H1 (cell line): ENCODE measurements at regions not wholly inside any gene's neighbourhood (a gene's known extent, or its start where the extent isn't known, plus 50 kb on each side); places are given as distances from the start of the nearest gene placed in this dataset.

Experiments used
- CTCF ChIA-PET: fragments of 300-600 bp; sonication (Branson Sonifier 250); formaldehyde crosslinking; loops from one replicate; lab custom pipeline; 2021; ENCODE audit not compliant: partially characterized antibody; lab: Charles Lee
- POLR2A ChIA-PET: fragments of 300-600 bp; sonication (Branson Sonifier 250); formaldehyde crosslinking; loops from one replicate; lab custom pipeline; 2021; ENCODE audit warnings: inconsistent platforms; ENCODE audit not compliant: partially characterized antibody; lab: Charles Lee
- DNase-seq, 2 experiments: peaks; one replicate each; pipeline versions ENCODE4 v3.0.0 to v3.0.0-alpha.2; 2010 to 2022; ENCODE audit warnings: low spot score in 2 of 2, low read depth in 1 of 2, mixed read lengths in 1 of 2
- FAIRE-seq: peaks from 2 replicates; lab custom pipeline; 2011; peaks lifted over from hg19 to GRCh38; lab: Jason Lieb, UNC
- H2AFZ ChIP-seq: 2 replicates; pipeline ENCODE4 v1.8.1; 2012; ENCODE audit warnings: low read length, inconsistent platforms
- H2AK5ac ChIP-seq: 2 replicates; pipeline ENCODE4 v1.6.1; 2013; ENCODE audit warnings: low read depth, low read length
- H2BK120ac ChIP-seq: replicated peaks from 2 replicates; pipeline ENCODE3; 2013; ENCODE audit warnings: low read depth, low read length, inconsistent platforms
- H2BK12ac ChIP-seq: 2 replicates; pipeline ENCODE4 v1.6.1; 2013; ENCODE audit warnings: low read depth, low read length
- H2BK15ac ChIP-seq: 2 replicates; pipeline ENCODE4 v1.6.1; 2013; ENCODE audit warnings: low read length
- H2BK20ac ChIP-seq: 2 replicates; pipeline ENCODE4 v1.6.1; 2013; ENCODE audit warnings: low read length
- H2BK5ac ChIP-seq: 2 replicates; pipeline ENCODE4 v1.6.1; 2013; ENCODE audit warnings: low read depth, low read length
- H3K14ac ChIP-seq: 2 replicates; pipeline ENCODE4 v1.6.1; 2013; ENCODE audit warnings: inconsistent platforms; ENCODE audit not compliant: insufficient read length
- H3K18ac ChIP-seq: 2 replicates; pipeline ENCODE4 v1.6.1; 2013; ENCODE audit warnings: low read length; ENCODE audit errors: extremely low read depth
- H3K23ac ChIP-seq: 2 replicates; pipeline ENCODE4 v1.6.1; 2013; ENCODE audit warnings: inconsistent platforms; ENCODE audit not compliant: insufficient read length
- H3K23me2 ChIP-seq: 2 replicates; pipeline ENCODE4 v1.6.1; 2013; ENCODE audit warnings: low read depth, low read length
- H3K27ac ChIP-seq: 2 replicates; pipeline ENCODE4 v1.6.1; 2011; ENCODE audit warnings: low read depth, low read length, inconsistent platforms
- H3K27me3 ChIP-seq, 4 experiments: replicated peaks in 1 of 4; 1 replicate in 1 of 4; 2 replicates in 3 of 4; pipeline versions ENCODE4 v1.6.1 to v1.8.1; 2011 to 2013; ENCODE audit warnings: low read length in 3 of 4, mild to moderate bottlenecking in 3 of 4, inconsistent platforms in 2 of 4, mixed read lengths in 2 of 4, moderate library complexity in 1 of 4; ENCODE audit not compliant: control insufficient read depth in 3 of 4, insufficient read depth in 3 of 4; ENCODE audit errors: extremely low read depth in 1 of 4
- H3K36me3 ChIP-seq, 4 experiments: 2 replicates each; pipeline versions ENCODE4 v1.6.1 to v1.8.1; 2011 to 2013; ENCODE audit warnings: mild to moderate bottlenecking in 4 of 4, low read length in 3 of 4, moderate library complexity in 2 of 4, control low read depth in 1 of 4, inconsistent platforms in 1 of 4; ENCODE audit not compliant: insufficient read depth in 4 of 4, control insufficient read depth in 2 of 4
- H3K4ac ChIP-seq: replicated peaks from 2 replicates; pipeline ENCODE3; 2013; ENCODE audit warnings: low read length, low read depth, mixed read lengths, inconsistent platforms; ENCODE audit not compliant: insufficient read length
- H3K4me1 ChIP-seq, 4 experiments: replicated peaks in 1 of 4; 1 replicate in 1 of 4; 2 replicates in 3 of 4; pipeline versions ENCODE4 v1.6.1 to v1.8.1; 2011 to 2013; ENCODE audit warnings: low read length in 3 of 4, inconsistent platforms in 2 of 4, mixed read lengths in 1 of 4; ENCODE audit not compliant: insufficient read depth in 4 of 4, control insufficient read depth in 3 of 4
- H3K4me2 ChIP-seq, 2 experiments: 2 replicates each; pipeline versions ENCODE4 v1.6.1 to v1.8.1; 2011 to 2013; ENCODE audit warnings: low read depth in 2 of 2, low read length in 2 of 2, control low read depth in 1 of 2, inconsistent platforms in 1 of 2, mild to moderate bottlenecking in 1 of 2; ENCODE audit not compliant: insufficient read depth in 1 of 2
- H3K4me3 ChIP-seq, 4 experiments: fragments of 200-600, 300-600 bp in 1 of 4; sonication (generic), shearing (Covaris generic), sonication (Bioruptor Twin) in 1 of 4; 2 replicates each; pipeline versions ENCODE4 v1.5.1 to v1.8.1; 2011 to 2016; ENCODE audit warnings: low read length in 4 of 4, low read depth in 3 of 4, control low read depth in 2 of 4, inconsistent platforms in 2 of 4, mild to moderate bottlenecking in 2 of 4, mixed read lengths in 1 of 4, moderate library complexity in 1 of 4; ENCODE audit not compliant: insufficient read depth in 2 of 4; ENCODE audit errors: extremely low read depth in 1 of 4
- H3K56ac ChIP-seq: replicated peaks from 2 replicates; pipeline ENCODE3; 2013; ENCODE audit warnings: low read depth, mild to moderate bottlenecking, mixed read lengths, low read length, inconsistent platforms; ENCODE audit not compliant: insufficient read length
- H3K79me1 ChIP-seq: 2 replicates; pipeline ENCODE4 v1.6.1; 2013; ENCODE audit warnings: low read depth, low read length, control low read depth
- H3K79me2 ChIP-seq, 2 experiments: 2 replicates each; pipeline versions ENCODE4 v1.6.1 to v1.8.1; 2012 to 2013; ENCODE audit warnings: low read length in 2 of 2, mild to moderate bottlenecking in 2 of 2, inconsistent platforms in 1 of 2; ENCODE audit not compliant: insufficient read depth in 2 of 2, control insufficient read depth in 1 of 2
- H3K9ac ChIP-seq, 4 experiments: replicated peaks in 1 of 4; 1 replicate in 1 of 4; 2 replicates in 3 of 4; pipeline versions ENCODE4 v1.6.1 to v1.8.1; 2011 to 2013; ENCODE audit warnings: low read depth in 3 of 4, low read length in 3 of 4, control low read depth in 2 of 4, mild to moderate bottlenecking in 2 of 4, moderate library complexity in 2 of 4, inconsistent platforms in 1 of 4; ENCODE audit errors: extremely low read depth in 1 of 4
- H3K9me3 ChIP-seq, 2 experiments: 2 replicates each; pipeline versions ENCODE4 v1.6.1 to v1.8.1; 2012 to 2013; ENCODE audit warnings: mild to moderate bottlenecking in 2 of 2, moderate library complexity in 2 of 2, control low read depth in 1 of 2, inconsistent platforms in 1 of 2, low read depth in 1 of 2, low read length in 1 of 2, mixed read lengths in 1 of 2; ENCODE audit not compliant: insufficient read depth in 2 of 2
- H4K20me1 ChIP-seq, 2 experiments: replicated peaks in 1 of 2; 2 replicates each; pipeline versions ENCODE3 to v1.8.1; 2011 to 2013; ENCODE audit warnings: inconsistent platforms in 2 of 2, low read length in 2 of 2, mild to moderate bottlenecking in 1 of 2; ENCODE audit not compliant: insufficient read depth in 2 of 2, control insufficient read depth in 1 of 2
- H4K5ac ChIP-seq: 2 replicates; pipeline ENCODE4 v1.6.1; 2013; ENCODE audit warnings: low read length, low read depth, mixed read lengths, inconsistent platforms; ENCODE audit not compliant: insufficient read length
- H4K8ac ChIP-seq: 2 replicates; pipeline ENCODE4 v1.8.0; 2013; ENCODE audit warnings: mild to moderate bottlenecking, moderate library complexity, low read length, inconsistent platforms; ENCODE audit not compliant: insufficient read depth; ENCODE audit errors: extremely low read depth
- H4K91ac ChIP-seq: replicated peaks from 2 replicates; pipeline ENCODE3; 2013; ENCODE audit warnings: low read length, mixed read lengths, inconsistent platforms; ENCODE audit not compliant: insufficient read length
- CEBPB ChIP-seq: IDR thresholded peaks from 2 replicates; pipeline ENCODE4 v1.6.1; 2012; ENCODE audit warnings: low read depth, low read length
- CREB1 ChIP-seq: IDR thresholded peaks from 2 replicates; pipeline ENCODE4 v1.6.1; 2012; ENCODE audit warnings: inconsistent platforms
- SP1 ChIP-seq: IDR thresholded peaks from 2 replicates; pipeline ENCODE4 v1.6.1; 2011; ENCODE audit warnings: low read depth, low read length
- ZNF274 ChIP-seq: IDR thresholded peaks from 2 replicates; pipeline ENCODE4 v1.7.0; 2012; ENCODE audit warnings: low read length, borderline replicate concordance; ENCODE audit errors: extremely low read depth
- WGBS, 2 experiments: shearing (Covaris generic) in 1 of 2; methylation state at CpG; one replicate each; pipeline versions ENCODE4 v1.1.6 to v1.1.7; 2013 to 2015; ENCODE audit warnings: low lambda C conversion rate in 2 of 2, mixed read lengths in 2 of 2, inconsistent platforms in 1 of 2, low coverage in 1 of 2, missing lambda C conversion rate in 1 of 2; ENCODE audit not compliant: insufficient replicate concordance in 2 of 2, insufficient coverage in 1 of 2, insufficient read length in 1 of 2; ENCODE audit errors: extremely low coverage in 1 of 2, missing lambda C conversion rate in 1 of 2; 5-methylcytosine and 5-hydroxymethylcytosine counted together

DNA sequence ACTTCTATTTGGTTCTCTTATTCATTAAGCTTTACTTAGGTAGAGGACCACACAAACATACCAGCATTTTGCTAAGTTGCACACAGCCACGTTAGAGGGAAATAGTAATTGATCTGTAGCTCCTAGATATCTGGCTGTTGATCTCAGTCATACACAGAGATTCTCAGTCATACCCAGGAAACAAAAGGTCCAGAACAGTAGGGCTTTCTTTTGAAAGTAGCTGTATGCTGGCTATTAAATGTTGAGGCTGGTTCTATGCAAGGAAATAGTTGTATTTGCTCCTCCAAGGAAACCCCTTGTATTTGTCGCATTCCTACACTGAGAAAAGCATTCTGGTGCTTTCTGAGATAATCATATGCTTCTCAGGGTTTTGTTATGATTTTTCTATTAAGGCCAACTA, 523.8 kb downstream of the SOX2 start:
- ChIA-PET POLR2A (no interaction called here), CTCF (interaction anchor here (0.9 to 1.1 kb wide), 3 partner anchors 9 to 527 kb away, joined by 3 read pairs; no protein-coding TSS in a partner anchor)
- Histone ChIP-seq H2AK5ac (no peak overlapping the region), H3K23ac (no peak overlapping the region), H3K23me2 (no peaks in the 10 kb centered on the region; the same call in 1 of the 2 replicates), H3K27me3 (no peaks in the 10 kb centered on the region), H4K91ac (no peak overlapping the region), H2BK15ac (no peak overlapping the region), H3K27ac (no peak overlapping the region), H2BK5ac (no peak overlapping the region), H3K36me3 (no peaks in the 10 kb centered on the region), H4K5ac (no peak overlapping the region), H3K56ac (no peak overlapping the region), H3K79me2 (no peaks in the 10 kb centered on the region), H2AFZ (no peak overlapping the region), H3K79me1 (no peaks in the 10 kb centered on the region), H3K9me3 (no peaks in the 10 kb centered on the region), H4K20me1 (no peaks in the 10 kb centered on the region), H3K4me3 (no peak overlapping the region), H3K4ac (no peak overlapping the region), H2BK120ac (peak overlapping the region; percentile 50), H3K9ac (no peak overlapping the region), H3K4me2 (no peak overlapping the region), H4K8ac (no peak overlapping the region), H2BK12ac (no peak overlapping the region), H3K4me1 (no peaks in the 10 kb centered on the region), H3K14ac (no peak overlapping the region), H3K18ac (no peak overlapping the region), H2BK20ac (no peak overlapping the region)
- TF ChIP-seq CEBPB (no peak), SP1 (no peak), CREB1 (no peak), ZNF274 (no peak)
- WGBS, 2 experiments = 73% methylated on average over 2 of the region's 2 CpGs; no CpG with 5 or more reads in 1 of the 2 experiments
- FAIRE-seq = peak; percentile 19
- DNase-seq = no peak
